HCT116 (cell line): ENCODE measurements at regions not wholly inside any gene's neighbourhood (a gene's known extent, or its start where the extent isn't known, plus 50 kb on each side); places are given as distances from the start of the nearest gene placed in this dataset.
"Not testable (repeated sequence)": the region's sequence is repeated elsewhere in the genome, so short reads cannot be mapped to it uniquely, and the experiment has no call there.

Experiments used
- ATAC-seq: fragments of 200-7000 bp; cut with Tn5 transposase; 2 replicates; pipeline ENCODE4 v1.9.1; 2020; ENCODE audit warnings: mild to moderate bottlenecking, moderate library complexity
- BruUV-seq: library from RNA; stranded (reverse); fragments of 400-500 nt; replicated peaks from 2 replicates; lab custom pipeline; 2021; lab: Mats Ljungman, UMichigan
- CTCF ChIA-PET: fragments of 300-600 bp; sonication (Branson Sonifier 250); formaldehyde crosslinking; loops from one replicate; lab custom pipeline; 2021; ENCODE audit warnings: antibody characterized with exemption; lab: Charles Lee
- POLR2A ChIA-PET: fragments of 300-600, 350-600 bp; sonication (Branson Sonifier 250); formaldehyde crosslinking; loops from one replicate; lab custom pipeline; 2021; ENCODE audit warnings: antibody characterized with exemption; lab: Charles Lee
- RAD21 ChIA-PET, 2 experiments: fragments of 300-600 bp; sonication (Branson Sonifier 250); formaldehyde crosslinking; loops; one replicate each; lab custom pipeline; 2023; ENCODE audit warnings: low total read pairs in 2 of 2; ENCODE audit not compliant: uncharacterized antibody in 2 of 2, unreplicated experiment in 2 of 2, low non-redundant PET in 1 of 2; lab: Charles Lee
- DNase-seq: peaks from one replicate; pipeline ENCODE4 v3.0.0-alpha.2; 2010; ENCODE audit warnings: low read depth, low spot score
- H2AFZ ChIP-seq: fragments of 200-600 bp; shearing (Covaris generic), sonication (generic); 2 replicates; pipeline ENCODE4 v1.6.1; 2017; ENCODE audit warnings: low read depth, mixed run types, mixed read lengths, antibody characterized with exemption, low read length; ENCODE audit not compliant: poor library complexity, severe bottlenecking
- H3K27ac ChIP-seq: 2 replicates; pipeline ENCODE4 v1.5.1; 2012; ENCODE audit warnings: low read depth, low read length
- H3K27me3 ChIP-seq: fragments of 200-600 bp; sonication (generic); 2 replicates; pipeline ENCODE4 v1.6.1; 2016; ENCODE audit warnings: mixed run types, low read length, mixed read lengths; ENCODE audit not compliant: insufficient read depth
- H3K36me3 ChIP-seq, 2 experiments: fragments of 200-500 bp in 1 of 2; fragments of 200-600 bp in 1 of 2; sonication (Bioruptor generic) in 1 of 2; sonication (generic) in 1 of 2; 2 replicates each; pipeline versions ENCODE4 v1.5.1 to v1.6.1; 2014 to 2016; ENCODE audit warnings: low read length in 2 of 2, inconsistent platforms in 1 of 2, mixed read lengths in 1 of 2, mixed run types in 1 of 2; ENCODE audit not compliant: insufficient read depth in 2 of 2, control insufficient read depth in 1 of 2
- H3K4me1 ChIP-seq, 2 experiments: fragments of 200-600 bp in 1 of 2; sonication (generic) in 1 of 2; 2 replicates each; pipeline versions ENCODE4 v1.5.1 to v1.6.1; 2012 to 2017; ENCODE audit warnings: low read length in 2 of 2, inconsistent platforms in 1 of 2, mild to moderate bottlenecking in 1 of 2, mixed read lengths in 1 of 2, mixed run types in 1 of 2, moderate library complexity in 1 of 2; ENCODE audit not compliant: insufficient read depth in 2 of 2, control insufficient read depth in 1 of 2
- H3K4me2 ChIP-seq: fragments of 200-600 bp; sonication (generic); 2 replicates; pipeline ENCODE4 v1.6.1; 2017; ENCODE audit warnings: mixed run types, low read length, mixed read lengths
- H3K4me3 ChIP-seq, 2 experiments: fragments of 200-600 bp in 1 of 2; sonication (generic) in 1 of 2; replicated peaks in 1 of 2; 2 replicates each; pipeline ENCODE4 v1.5.1; 2011 to 2016; ENCODE audit warnings: low read length in 2 of 2, control low read depth in 1 of 2, low read depth in 1 of 2, mild to moderate bottlenecking in 1 of 2, mixed read lengths in 1 of 2, mixed run types in 1 of 2
- H3K79me2 ChIP-seq: fragments of 200-600 bp; sonication (generic); 2 replicates; pipeline ENCODE4 v1.6.1; 2017; ENCODE audit warnings: mild to moderate bottlenecking, mixed run types, low read length, moderate library complexity, mixed read lengths; ENCODE audit not compliant: insufficient read depth
- H3K9ac ChIP-seq: fragments of 200-600 bp; sonication (generic); 2 replicates; pipeline ENCODE4 v1.6.1; 2016; ENCODE audit warnings: low read length, mixed read lengths
- H3K9me2 ChIP-seq: fragments of 200-600 bp; sonication (generic), shearing (Covaris generic); 2 replicates; pipeline ENCODE4 v1.6.1; 2017; ENCODE audit warnings: mixed run types, mild to moderate bottlenecking, moderate library complexity; ENCODE audit not compliant: insufficient read depth
- H3K9me3 ChIP-seq, 2 experiments: fragments of 200-500 bp in 1 of 2; fragments of 200-600 bp in 1 of 2; sonication (Bioruptor generic) in 1 of 2; sonication (generic) in 1 of 2; 2 replicates each; pipeline ENCODE4 v1.6.1; 2014 to 2017; ENCODE audit warnings: low read length in 2 of 2, mixed read lengths in 2 of 2, inconsistent platforms in 1 of 2, low read depth in 1 of 2, mild to moderate bottlenecking in 1 of 2, mixed run types in 1 of 2, moderate library complexity in 1 of 2; ENCODE audit not compliant: control insufficient read depth in 1 of 2, insufficient read depth in 1 of 2
- H4K20me1 ChIP-seq: fragments of 200-600 bp; sonication (generic), shearing (Covaris generic); 2 replicates; pipeline ENCODE4 v1.6.1; 2017; ENCODE audit warnings: mixed run types, mild to moderate bottlenecking, moderate library complexity; ENCODE audit not compliant: insufficient read depth
- CEBPB ChIP-seq: IDR thresholded peaks from 2 replicates; pipeline ENCODE4 v1.6.1; 2012; ENCODE audit warnings: low read depth
- ELF1 ChIP-seq: IDR thresholded peaks from 2 replicates; pipeline ENCODE4 v1.6.1; 2012; ENCODE audit warnings: low read depth, borderline replicate concordance
- EZH2phosphoT487 ChIP-seq: fragments of 200-600 bp; IDR thresholded peaks from 2 replicates; pipeline ENCODE4 v1.6.1; 2018; ENCODE audit warnings: antibody characterized with exemption, borderline replicate concordance
- JUND ChIP-seq: IDR thresholded peaks from 2 replicates; pipeline ENCODE4 v1.6.1; 2012
- POLR2A ChIP-seq: IDR thresholded peaks from 2 replicates; pipeline ENCODE4 v1.7.0; 2011; ENCODE audit warnings: borderline replicate concordance; ENCODE audit not compliant: insufficient read depth, insufficient read length; ENCODE audit errors: extremely low read depth
- POLR2AphosphoS5 ChIP-seq: IDR thresholded peaks from 2 replicates; pipeline ENCODE4 v1.6.1; 2011; ENCODE audit warnings: mild to moderate bottlenecking, low read depth, low read length, moderate library complexity
- RAD21 ChIP-seq: IDR thresholded peaks from 2 replicates; pipeline ENCODE4 v1.6.1; 2012; ENCODE audit warnings: low read depth, mild to moderate bottlenecking
- SP1 ChIP-seq: IDR thresholded peaks from 2 replicates; pipeline ENCODE4 v1.6.1; 2012; ENCODE audit warnings: low read depth
- TCF7L2 ChIP-seq: IDR thresholded peaks from 2 replicates; pipeline ENCODE4 v1.7.0; 2011; ENCODE audit warnings: borderline replicate concordance, inconsistent platforms; ENCODE audit not compliant: insufficient read depth, insufficient read length; ENCODE audit errors: extremely low read depth
- ZBTB33 ChIP-seq: IDR thresholded peaks from 2 replicates; pipeline ENCODE4 v1.6.1; 2011; ENCODE audit warnings: mild to moderate bottlenecking, low read length, moderate library complexity; ENCODE audit not compliant: insufficient replicate concordance; ENCODE audit errors: extremely low read depth
- intact Hi-C: fragments of 100-400 bp; cut with micrococcal nuclease; formaldehyde crosslinking; loops from 2 replicates; pipeline ENCODE4 v1.10.0; 2022

DNA sequence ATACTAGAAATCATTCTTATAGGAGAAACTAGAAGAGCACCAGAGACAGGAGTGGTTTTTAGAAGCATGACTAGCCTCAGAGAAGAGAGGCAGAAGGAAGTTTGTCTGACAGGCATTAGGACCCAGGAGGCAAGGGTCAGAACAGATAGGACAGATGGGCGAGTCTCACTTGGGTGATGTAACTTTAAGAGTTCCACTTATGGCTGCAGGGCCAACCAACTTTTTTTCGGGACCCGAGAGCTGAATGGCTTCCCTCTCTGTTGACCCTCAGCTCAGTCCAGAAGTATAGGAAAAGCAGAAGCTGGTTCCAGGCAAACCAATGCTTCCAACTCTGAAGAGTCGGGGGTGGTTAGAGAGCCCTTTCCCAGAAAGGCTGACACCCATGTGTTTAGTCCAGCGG, 136.6 kb upstream of the SETMAR start:
- no peak overlapping the region for H2AFZ ChIP-seq
- H3K27ac ChIP-seq, result no peak overlapping the region
- no peak overlapping the region for H3K4me2 ChIP-seq
- CTCF ChIA-PET, result no interaction called here
- POLR2A ChIA-PET, result no interaction called here
- TF ChIP-seq RAD21 (no peak), CEBPB (no peak), EZH2phosphoT487 (no peak), ZBTB33 (no peak), POLR2AphosphoS5 (no peak), SP1 (no peak), JUND (no peak), TCF7L2 (no peak), POLR2A (no peak), ELF1 (no peak)
- TF ChIP-seq, all 23 proteins: peak for 0
- no TSS peak for BruUV-seq
- Histone ChIP-seq H3K4me1 (no peaks in the 10 kb centered on the region), H3K9me3 (no peaks in the 10 kb centered on the region), H3K9me2 (no peaks in the 10 kb centered on the region), H3K79me2 (no peaks in the 10 kb centered on the region), H3K27me3 (no peaks in the 10 kb centered on the region), H3K4me3 (no peak overlapping the region), H3K9ac (no peak overlapping the region), H3K36me3 (no peaks in the 10 kb centered on the region), H4K20me1 (no peaks in the 10 kb centered on the region)
- no peak for DNase-seq
- RAD21 ChIA-PET, result no interaction called here
- intact Hi-C loops, result no loop called here
- ATAC-seq, result no peak

DNA sequence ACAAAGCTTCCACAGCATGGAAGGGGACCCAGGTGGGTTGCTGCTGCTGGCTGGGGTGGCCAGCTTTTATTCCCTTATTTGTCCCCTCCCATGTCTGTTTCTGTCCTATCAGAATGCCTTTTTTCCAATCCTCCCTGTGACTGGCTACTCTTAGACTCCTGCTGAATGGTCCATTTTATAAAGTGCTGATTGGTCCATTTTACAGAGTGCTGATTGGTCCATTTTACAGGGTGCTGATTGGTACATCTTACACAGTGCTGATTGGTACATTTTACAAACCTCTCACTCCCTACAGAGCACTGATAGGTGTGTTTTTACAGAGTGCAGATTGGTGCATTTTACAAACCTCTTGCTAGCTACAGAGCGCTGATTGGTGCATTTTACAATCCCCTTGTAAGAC, 135.9 kb upstream of the SETMAR start:
- intact Hi-C loops, H3K27ac ChIP-seq, CTCF ChIA-PET, H4K20me1 ChIP-seq, POLR2A ChIA-PET, H3K4me2 ChIP-seq, H2AFZ ChIP-seq, H3K27me3 ChIP-seq, H3K36me3 ChIP-seq, H3K9ac ChIP-seq, RAD21 ChIA-PET, H3K9me3 ChIP-seq, H3K79me2 ChIP-seq, H3K9me2 ChIP-seq, DNase-seq, H3K4me1 ChIP-seq, BruUV-seq, H3K4me3 ChIP-seq, ATAC-seq: not testable (repeated sequence)
